ENCODE measurements at regions not wholly inside any gene's neighbourhood (a gene's known extent, or its start where the extent isn't known, plus 50 kb on each side); places are given as distances from the start of the nearest gene placed in this dataset.

- H3K4me3 ChIP-seq, result no peak overlapping the region
- no peak overlapping the region for H3K27ac ChIP-seq
- intact Hi-C loops (cut with DNase I; ENCODE audit: low total_unique reads), result no loop called here
- no peaks in the 10 kb centered on the region for H3K27me3 ChIP-seq
- H3K36me3 ChIP-seq, result no peaks in the 10 kb centered on the region
- DNase-seq, result no peak
- H3K4me1 ChIP-seq, result peaks cover 0 to 4% of the 10 kb centered on the region in 2 donors
- H3K9me3 ChIP-seq, result no peaks in the 10 kb centered on the region
- no peak for TF ChIP-seq CTCF (IDR thresholded peaks at IDR 0.05)
- no peak for TF ChIP-seq POLR2A (IDR thresholded peaks at IDR 0.05)
Observed at GRCh38 chr11:70757241-70757640, 358.9 kb downstream of the CTTN start.

DNA sequence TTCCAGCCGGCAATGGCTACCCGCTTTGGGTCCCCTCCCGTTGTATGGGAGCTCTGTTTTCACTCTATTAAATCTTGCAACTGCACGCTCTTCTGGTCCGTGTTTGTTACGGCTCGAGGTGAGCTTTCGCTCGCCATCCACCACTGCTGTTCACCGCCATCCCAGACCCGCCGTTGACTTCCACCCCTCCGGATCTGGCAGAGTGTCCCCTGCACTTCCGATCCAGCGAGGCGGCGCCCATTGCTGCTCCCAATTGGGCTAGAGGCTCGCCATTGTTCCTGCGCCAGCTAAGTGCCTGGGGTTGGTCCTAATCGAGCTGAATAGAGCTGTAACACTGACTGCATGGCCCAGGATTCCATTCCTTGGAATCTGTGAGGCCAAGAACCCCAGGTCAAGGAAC, 359.9 kb downstream of the CTTN start:
- intact Hi-C loops (cut with DNase I; ENCODE audit: low total_unique reads), result no loop called here
- H3K4me3 ChIP-seq, result no peak overlapping the region
- TF ChIP-seq CTCF (IDR thresholded peaks at IDR 0.05) (no peak), POLR2A (IDR thresholded peaks at IDR 0.05) (no peak)
- H3K9me3 ChIP-seq, result no peaks in the 10 kb centered on the region
- peaks cover 0 to 4% of the 10 kb centered on the region in 2 donors for H3K4me1 ChIP-seq
- no peak overlapping the region for H3K27ac ChIP-seq
- no peaks in the 10 kb centered on the region for H3K36me3 ChIP-seq
- DNase-seq, result no peak
- no peaks in the 10 kb centered on the region for H3K27me3 ChIP-seq

GRCh38 chr11:70759846-70760245, 361.5 kb downstream of the CTTN start:
- no peak overlapping the region for H3K4me3 ChIP-seq
- no peak overlapping the region for H3K27ac ChIP-seq
- H3K9me3 ChIP-seq, result no peaks in the 10 kb centered on the region
- DNase-seq, result no peak
- H3K4me1 ChIP-seq, result peaks cover 0 to 4% of the 10 kb centered on the region in 2 donors
- no peaks in the 10 kb centered on the region for H3K36me3 ChIP-seq
- intact Hi-C loops (cut with DNase I; ENCODE audit: low total_unique reads), result loop anchor here (10.0 kb wide), 1 partner anchor 295 kb away; no protein-coding TSS in a partner anchor
- H3K27me3 ChIP-seq, result no peaks in the 10 kb centered on the region
- no peak for TF ChIP-seq CTCF (IDR thresholded peaks at IDR 0.05)
- TF ChIP-seq POLR2A (IDR thresholded peaks at IDR 0.05), result no peak

GRCh38 chr11:70760416-70761020, 362.2 kb downstream of the CTTN start:
- no peak for DNase-seq
- H3K27ac ChIP-seq, result no peak overlapping the region
- TF ChIP-seq POLR2A (IDR thresholded peaks at IDR 0.05), result no peak
- no peak for TF ChIP-seq CTCF (IDR thresholded peaks at IDR 0.05)
- H3K36me3 ChIP-seq, result no peaks in the 10 kb centered on the region
- H3K4me1 ChIP-seq, result peaks cover 0 to 1% of the 10 kb centered on the region in 2 donors
- no peaks in the 10 kb centered on the region for H3K27me3 ChIP-seq
- H3K4me3 ChIP-seq, result no peak overlapping the region
- intact Hi-C loops (cut with DNase I; ENCODE audit: low total_unique reads), result loop anchor here (10.0 kb wide), 1 partner anchor 296 kb away; no protein-coding TSS in a partner anchor
- H3K9me3 ChIP-seq, result no peaks in the 10 kb centered on the region

- no peak for DNase-seq
Observed at GRCh38 chr11:70761094-70761907, 363.0 kb downstream of the CTTN start.

More at GRCh38 chr11:70761094-70761907, 363.0 kb downstream of the CTTN start:
- intact Hi-C loops (cut with DNase I; ENCODE audit: low total_unique reads), result loop anchor here (10.0 kb wide), 1 partner anchor 296 kb away; no protein-coding TSS in a partner anchor
- no peak overlapping the region for H3K27ac ChIP-seq
- no peak overlapping the region for H3K4me3 ChIP-seq
- no peaks in the 10 kb centered on the region for H3K4me1 ChIP-seq
- H3K36me3 ChIP-seq, result no peaks in the 10 kb centered on the region
- H3K27me3 ChIP-seq, result no peaks in the 10 kb centered on the region
- no peaks in the 10 kb centered on the region for H3K9me3 ChIP-seq
- no peak for TF ChIP-seq CTCF (IDR thresholded peaks at IDR 0.05)
- TF ChIP-seq POLR2A (IDR thresholded peaks at IDR 0.05), result no peak
